NCI-H774 (cell line): ENCODE measurements at regions not wholly inside any gene's neighbourhood (a gene's known extent, or its start where the extent isn't known, plus 50 kb on each side); places are given as distances from the start of the nearest gene placed in this dataset.
"Not testable (repeated sequence)": the region's sequence is repeated elsewhere in the genome, so short reads cannot be mapped to it uniquely, and the experiment has no call there.

Experiments
- DNase-seq: peaks from one replicate; lab custom pipeline; 2025; lab: John Stamatoyannopoulos, UW

GRCh38 chr5:98309785-98310598 is 463.5 kb upstream of the RGMB start:
- DNase-seq, result peak; percentile 1

- DNase-seq, result no peak
Observed at GRCh38 chr5:98314292-98314691, 459.2 kb upstream of the RGMB start.

DNA sequence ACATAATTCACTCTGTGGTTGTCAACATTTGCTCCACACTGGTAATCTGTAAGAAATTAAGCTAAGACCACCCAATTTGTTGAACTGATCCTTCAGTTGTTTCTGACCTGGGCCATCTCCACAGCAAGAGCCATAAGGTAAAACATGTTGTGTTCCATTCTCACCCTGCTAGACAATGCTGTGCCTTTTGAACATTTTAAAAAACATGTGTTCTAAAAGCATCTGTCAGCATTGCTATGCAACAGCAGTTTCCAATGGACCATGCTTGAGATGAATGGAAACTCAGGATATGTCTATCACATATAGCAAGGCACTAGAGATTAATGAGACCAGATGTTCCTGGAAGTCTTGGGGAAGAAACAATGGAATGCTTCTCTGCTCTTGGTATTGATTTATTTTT is 455.1 kb upstream of the RGMB start:
- DNase-seq, result no peak

GRCh38 chr5:98319299-98320011 is 454.0 kb upstream of the RGMB start:
- DNase-seq, result no peak

DNA sequence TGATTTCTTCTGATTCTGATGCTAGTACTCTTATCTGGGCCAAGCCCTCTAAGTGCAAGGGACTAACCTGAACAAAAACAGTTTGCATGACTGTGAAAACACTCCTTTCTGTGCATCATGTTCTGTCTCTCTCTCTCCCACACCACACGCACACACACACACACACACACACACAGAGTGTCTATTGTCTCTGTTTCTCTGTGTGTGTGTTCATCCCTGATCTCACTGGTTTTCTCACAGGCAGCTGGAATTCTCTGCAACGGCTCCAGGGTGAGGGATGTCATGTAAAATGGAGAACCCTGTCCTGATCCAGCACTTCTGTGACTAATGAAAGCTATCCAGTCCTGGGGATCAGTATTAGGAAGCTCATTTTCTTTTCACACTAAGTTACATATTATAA is 453.1 kb upstream of the RGMB start:
- DNase-seq, result no peak

DNA sequence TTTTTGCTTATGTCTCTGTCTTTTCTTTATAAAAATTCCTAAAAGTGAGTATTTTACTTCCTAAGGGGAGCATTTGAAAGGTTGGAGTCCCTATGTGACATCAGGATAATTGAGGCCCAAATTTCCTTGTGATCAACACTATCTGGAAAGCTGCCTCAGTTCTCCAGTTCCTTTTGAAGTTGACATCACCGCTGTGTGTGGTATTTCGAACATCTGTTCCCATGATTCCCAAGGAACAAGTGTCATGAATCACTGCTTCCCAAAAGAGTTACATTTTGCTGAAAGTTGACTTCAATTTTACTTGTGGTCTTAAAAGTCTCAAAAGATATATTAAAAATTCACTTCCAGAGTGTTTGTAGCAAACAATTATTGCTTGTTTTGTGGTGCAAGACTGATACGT is 452.1 kb upstream of the RGMB start:
- no peak for DNase-seq

DNA sequence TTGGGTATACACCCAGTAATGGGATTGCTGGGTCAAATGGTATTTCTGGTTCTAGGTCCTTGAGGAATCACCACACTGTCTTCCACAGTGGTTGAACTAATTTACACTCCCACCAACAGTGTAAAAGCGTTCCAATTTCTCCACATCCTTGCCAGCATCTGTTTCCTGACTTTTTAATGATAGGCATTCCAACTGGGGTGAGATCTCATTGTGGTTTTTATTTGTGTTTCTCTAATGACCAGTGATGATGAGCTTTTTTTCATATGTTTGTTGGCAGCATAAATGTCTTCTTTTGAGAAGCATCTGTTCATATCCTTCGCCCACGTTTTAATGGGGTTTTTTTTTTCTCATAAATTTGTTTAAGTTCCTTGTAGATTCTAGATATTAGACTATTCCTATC is 448.3 kb upstream of the RGMB start:
- DNase-seq, result not testable (repeated sequence)

- DNase-seq, result no peak
Observed at GRCh38 chr5:98328015-98328414, 445.4 kb upstream of the RGMB start.

- no peak for DNase-seq
Observed at GRCh38 chr5:98330871-98331270, 442.6 kb upstream of the RGMB start.

DNA sequence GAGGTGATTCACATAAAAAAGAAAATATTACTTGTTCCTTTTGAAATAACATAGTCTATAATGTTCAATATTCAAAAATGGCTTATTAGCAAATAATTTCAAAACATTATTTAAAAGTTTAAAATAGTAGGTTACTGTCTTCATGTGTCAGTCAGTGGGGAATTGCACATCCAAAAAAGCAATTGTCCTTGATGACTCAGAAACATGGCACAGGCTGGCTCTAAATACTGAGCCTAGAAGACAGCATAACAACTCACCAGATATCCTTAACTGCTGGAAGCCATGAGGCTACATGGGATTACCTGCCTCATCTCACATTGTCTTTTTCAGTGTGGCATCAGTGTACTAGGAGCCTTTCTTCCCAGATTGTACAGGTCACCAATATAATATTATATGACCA is 439.5 kb upstream of the RGMB start:
- no peak for DNase-seq

DNA sequence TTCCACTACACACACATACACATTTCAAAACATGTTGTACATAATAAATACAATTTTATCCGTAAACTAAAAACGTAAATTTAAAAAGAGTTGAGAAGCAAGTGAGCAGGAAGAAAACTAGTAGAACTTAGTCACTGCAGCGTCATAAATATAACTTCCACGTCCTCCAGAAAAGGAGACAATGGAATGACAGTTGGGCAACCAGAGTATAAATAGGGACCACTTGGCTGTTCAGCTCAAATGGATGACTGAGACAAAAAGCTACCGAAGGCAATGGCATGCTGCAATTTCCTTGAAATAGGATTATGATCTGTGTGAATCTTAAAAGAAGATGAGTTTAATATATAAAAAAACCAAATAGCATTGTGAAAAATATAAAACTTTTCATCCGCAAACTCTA is 438.5 kb upstream of the RGMB start:
- no peak for DNase-seq

DNA sequence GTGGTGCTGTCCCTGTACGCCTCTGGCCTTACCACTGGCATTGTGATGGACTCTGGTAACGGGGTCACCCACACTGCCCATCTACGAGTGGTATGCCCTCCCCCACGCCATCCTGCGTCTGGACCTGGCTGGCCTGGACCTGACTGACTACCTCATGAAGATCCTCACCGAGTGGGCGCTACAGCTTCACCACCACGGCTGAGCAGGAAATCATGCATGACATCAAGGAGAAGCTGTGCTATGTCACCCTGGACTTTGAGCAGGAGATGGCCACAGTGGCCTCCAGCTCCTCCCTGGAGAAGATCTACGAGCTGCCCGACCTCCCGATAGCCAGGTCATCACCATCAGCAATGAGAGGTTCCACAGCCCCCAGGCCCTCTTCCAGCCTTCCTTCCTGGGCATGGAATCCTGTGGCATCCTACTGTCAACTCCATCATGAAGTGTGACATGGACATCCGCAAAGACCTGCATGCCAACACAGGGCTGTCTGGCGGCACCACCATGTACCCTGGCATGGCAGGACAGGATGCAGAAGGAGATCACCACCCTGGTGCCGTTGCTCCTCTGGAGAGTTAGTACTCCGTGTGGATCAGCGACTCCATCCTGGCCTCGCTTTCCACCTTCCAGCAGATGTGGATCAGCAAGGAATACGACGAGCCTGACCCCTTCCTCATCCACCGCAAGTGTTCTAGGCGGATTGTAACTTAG is 434.2 kb upstream of the RGMB start:
- DNase-seq, result no peak

GRCh38 chr5:98341038-98342032 is 432.1 kb upstream of the RGMB start:
- no peak for DNase-seq

- DNase-seq, result not testable (repeated sequence)
Observed at GRCh38 chr5:98342958-98343660, 430.4 kb upstream of the RGMB start.

DNA sequence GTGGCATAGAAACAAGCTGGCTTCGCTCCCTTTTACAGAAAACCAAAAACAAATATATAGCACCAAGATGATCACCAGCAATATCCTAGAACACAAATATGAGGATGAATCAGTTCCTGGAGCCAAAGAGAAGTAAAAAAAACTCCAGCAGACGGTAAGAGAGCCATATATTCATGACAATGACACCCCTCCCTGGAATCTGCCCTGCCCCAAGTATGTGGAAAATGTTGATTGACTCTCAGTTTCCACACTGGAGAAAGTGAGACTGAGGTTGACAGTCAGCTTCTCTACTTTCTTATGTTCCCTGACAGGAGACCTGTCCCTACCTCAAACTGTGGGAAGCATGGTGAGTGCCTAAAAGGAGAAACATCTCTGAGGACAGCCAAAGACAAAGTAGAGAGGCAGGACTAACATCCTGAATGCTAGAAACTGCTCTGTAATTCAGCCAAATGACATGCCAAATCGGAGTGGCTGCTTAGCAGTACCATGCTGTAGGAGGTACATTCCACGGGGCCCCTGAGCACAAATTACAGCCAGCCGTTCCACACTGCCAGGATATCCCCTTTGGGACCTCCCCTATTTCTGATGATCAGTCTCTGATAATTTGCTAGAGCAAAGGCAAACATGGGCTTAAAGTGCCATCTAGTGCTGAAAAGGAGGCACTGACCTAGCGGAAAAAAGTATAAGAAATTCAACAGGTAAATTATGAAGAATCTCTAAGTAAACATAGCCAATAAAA is 424.0 kb upstream of the RGMB start:
- DNase-seq, result no peak

DNA sequence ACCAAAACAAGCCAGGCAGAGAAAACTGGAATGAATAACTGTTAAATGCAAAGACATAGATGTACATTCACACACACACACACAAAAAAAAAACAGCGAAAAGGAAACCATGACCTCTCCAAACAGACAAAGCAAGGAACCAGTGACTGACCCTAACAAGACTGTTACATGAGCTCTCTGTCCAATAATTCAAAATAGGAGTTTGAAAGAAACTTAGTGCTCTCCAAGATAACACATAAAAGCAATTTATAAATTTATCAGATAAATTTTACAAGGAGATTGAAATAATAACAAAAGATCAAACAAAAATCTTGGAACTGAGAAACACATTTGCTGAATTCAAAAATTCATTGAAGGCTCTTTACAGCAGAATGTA is 423.5 kb upstream of the RGMB start:
- DNase-seq, result no peak

- no peak for DNase-seq
Observed at GRCh38 chr5:98354922-98355321, 418.5 kb upstream of the RGMB start.

GRCh38 chr5:98360548-98360947 is 412.9 kb upstream of the RGMB start:
- DNase-seq, result no peak

- DNase-seq, result no peak
Observed at GRCh38 chr5:98363157-98363556, 410.3 kb upstream of the RGMB start.

- DNase-seq, result no peak
Observed at GRCh38 chr5:98364549-98364948, 408.9 kb upstream of the RGMB start.
